Upper lobe of right lung (tissue), 1 donor: ENCODE measurements at regions not wholly inside any gene's neighbourhood (a gene's known extent, or its start where the extent isn't known, plus 50 kb on each side); places are given as distances from the start of the nearest gene placed in this dataset.
"Not testable (repeated sequence)": the region's sequence is repeated elsewhere in the genome, so short reads cannot be mapped to it uniquely, and the experiment has no call there.

Experiments
- ATAC-seq: fragments of 200-7000 bp; cut with Tn5 transposase; one replicate; pipeline ENCODE4 v1.9.1; 2020; ENCODE audit warnings: mild to moderate bottlenecking, moderate library complexity
- DNase-seq: peaks from one replicate; pipeline ENCODE4 v3.0.0-alpha.2; 2020
- H3K27ac ChIP-seq: fragments of 200-600 bp; one replicate; pipeline ENCODE4 v1.8.0; 2022
- H3K27me3 ChIP-seq: fragments of 200-600 bp; one replicate; pipeline ENCODE4 v1.8.0; 2022; ENCODE audit warnings: mild to moderate bottlenecking
- H3K36me3 ChIP-seq: fragments of 200-600 bp; one replicate; pipeline ENCODE4 v1.8.0; 2022
- H3K4me1 ChIP-seq: fragments of 200-600 bp; one replicate; pipeline ENCODE4 v1.8.0; 2022
- H3K4me3 ChIP-seq: fragments of 200-600 bp; one replicate; pipeline ENCODE4 v1.8.0; 2022; ENCODE audit warnings: mild to moderate bottlenecking
- H3K9me3 ChIP-seq: fragments of 200-600 bp; one replicate; pipeline ENCODE4 v1.8.0; 2022
- CTCF ChIP-seq: fragments of 200-600 bp; IDR thresholded peaks from one replicate; pipeline ENCODE4 v1.8.0; 2022; ENCODE audit warnings: antibody characterized with exemption
- intact Hi-C: fragments of 100-400 bp; cut with DNase I; formaldehyde crosslinking; loops from one replicate; pipeline ENCODE4 v1.11.0; 2022
- donor health status: DM: no; HTN: yes; CAD: no; lungs with severe emphysema.

- H3K4me1 ChIP-seq = no peaks in the 10 kb centered on the region
- H3K4me3 ChIP-seq = no peak overlapping the region
- no peaks in the 10 kb centered on the region for H3K9me3 ChIP-seq
- DNase-seq (no peak), ATAC-seq (no peak)
- H3K27me3 ChIP-seq = no peaks in the 10 kb centered on the region
- intact Hi-C loops = no loop called here
- TF ChIP-seq CTCF = no peak
- H3K27ac ChIP-seq = no peak overlapping the region
- H3K36me3 ChIP-seq = no peaks in the 10 kb centered on the region
Observed at GRCh38 chr3:43236008-43236407, 50.3 kb upstream of the SNRK start.

- peaks cover under 1% of the 10 kb centered on the region for H3K9me3 ChIP-seq
- H3K4me1 ChIP-seq = no peaks in the 10 kb centered on the region
- no peaks in the 10 kb centered on the region for H3K36me3 ChIP-seq
- no peaks in the 10 kb centered on the region for H3K27me3 ChIP-seq
- no peak overlapping the region for H3K4me3 ChIP-seq
- no peak for TF ChIP-seq CTCF
- no peak for DNase-seq
- H3K27ac ChIP-seq = no peak overlapping the region
- intact Hi-C loops = no loop called here
- no peak for ATAC-seq
Observed at GRCh38 chr3:43233062-43233461, 53.3 kb upstream of the SNRK start.

- H3K4me3 ChIP-seq = no peak overlapping the region
- no peaks in the 10 kb centered on the region for H3K27me3 ChIP-seq
- no peak for DNase-seq
- no peaks in the 10 kb centered on the region for H3K4me1 ChIP-seq
- intact Hi-C loops = no loop called here
- ATAC-seq = no peak
- no peak for TF ChIP-seq CTCF
- peaks cover 7% of the 10 kb centered on the region for H3K9me3 ChIP-seq
- no peaks in the 10 kb centered on the region for H3K36me3 ChIP-seq
- H3K27ac ChIP-seq = no peak overlapping the region
Observed at GRCh38 chr3:43231276-43232000, 54.9 kb upstream of the SNRK start.

- ATAC-seq, DNase-seq, H3K27ac ChIP-seq, H3K4me3 ChIP-seq, H3K4me1 ChIP-seq, H3K36me3 ChIP-seq, intact Hi-C loops, H3K27me3 ChIP-seq, H3K9me3 ChIP-seq: not testable (repeated sequence)
Observed at GRCh38 chr3:43229865-43230264, 56.5 kb upstream of the SNRK start.

GRCh38 chr3:43227685-43228084 lies 58.7 kb upstream of the SNRK start:
- intact Hi-C loops, H3K4me1 ChIP-seq, H3K27ac ChIP-seq, DNase-seq, H3K27me3 ChIP-seq, H3K36me3 ChIP-seq, H3K4me3 ChIP-seq, ATAC-seq, H3K9me3 ChIP-seq: not testable (repeated sequence)

GRCh38 chr3:43224405-43225073 lies 61.8 kb upstream of the SNRK start:
- no peak for ATAC-seq
- no peaks in the 10 kb centered on the region for H3K4me1 ChIP-seq
- peaks cover 7% of the 10 kb centered on the region for H3K9me3 ChIP-seq
- H3K27me3 ChIP-seq = no peaks in the 10 kb centered on the region
- H3K4me3 ChIP-seq = no peak overlapping the region
- no peak overlapping the region for H3K27ac ChIP-seq
- no peak for TF ChIP-seq CTCF
- intact Hi-C loops = no loop called here
- H3K36me3 ChIP-seq = no peaks in the 10 kb centered on the region
- no peak for DNase-seq
